HuH-7.5 (cell line): ENCODE measurements at regions not wholly inside any gene's neighbourhood (a gene's known extent, or its start where the extent isn't known, plus 50 kb on each side); places are given as distances from the start of the nearest gene placed in this dataset.

ENCODE experiments used
- DNase-seq: peaks from one replicate; pipeline ENCODE4 v3.0.0; 2011; ENCODE audit warnings: low spot score

- no peak for DNase-seq
Observed at GRCh38 chr1:219773110-219773509, 155.2 kb downstream of the SLC30A10 start.

GRCh38 chr1:219772265-219773036, 155.9 kb downstream of the SLC30A10 start:
- DNase-seq = no peak

- no peak for DNase-seq
Observed at GRCh38 chr1:219771080-219771479, 157.3 kb downstream of the SLC30A10 start.

GRCh38 chr1:219763321-219763720, 150.4 kb upstream of the ZC3H11B start:
- no peak for DNase-seq

GRCh38 chr1:219761208-219761860, 148.4 kb upstream of the ZC3H11B start:
- DNase-seq = no peak

GRCh38 chr1:219759095-219759494, 146.2 kb upstream of the ZC3H11B start:
- no peak for DNase-seq

GRCh38 chr1:219757890-219758289, 145.0 kb upstream of the ZC3H11B start:
- no peak for DNase-seq

- DNase-seq = no peak
Observed at GRCh38 chr1:219755234-219755633, 142.3 kb upstream of the ZC3H11B start.

- no peak for DNase-seq
Observed at GRCh38 chr1:219754767-219755166, 141.9 kb upstream of the ZC3H11B start.

GRCh38 chr1:219753914-219754313, 141.0 kb upstream of the ZC3H11B start:
- DNase-seq = no peak

- DNase-seq = no peak
Observed at GRCh38 chr1:219752645-219753044, 139.7 kb upstream of the ZC3H11B start.

GRCh38 chr1:219751870-219752507, 139.1 kb upstream of the ZC3H11B start:
- no peak for DNase-seq

- no peak for DNase-seq
Observed at GRCh38 chr1:219749370-219749769, 136.5 kb upstream of the ZC3H11B start.

GRCh38 chr1:219746141-219746540, 133.2 kb upstream of the ZC3H11B start:
- DNase-seq = no peak

- no peak for DNase-seq
Observed at GRCh38 chr1:219744652-219745469, 132.0 kb upstream of the ZC3H11B start.

GRCh38 chr1:219741011-219741970, 128.4 kb upstream of the ZC3H11B start:
- DNase-seq = no peak

- DNase-seq = no peak
Observed at GRCh38 chr1:219733511-219734174, 120.7 kb upstream of the ZC3H11B start.

GRCh38 chr1:219732814-219733491, 120.0 kb upstream of the ZC3H11B start:
- DNase-seq = no peak

GRCh38 chr1:219731771-219732170, 118.9 kb upstream of the ZC3H11B start:
- DNase-seq = no peak
